ENCODE measurements at regions not wholly inside any gene's neighbourhood (a gene's known extent, or its start where the extent isn't known, plus 50 kb on each side); places are given as distances from the start of the nearest gene placed in this dataset.
A peak's percentile ranks its signal among the peaks of the same experiment; 100 is the strongest.

DNA sequence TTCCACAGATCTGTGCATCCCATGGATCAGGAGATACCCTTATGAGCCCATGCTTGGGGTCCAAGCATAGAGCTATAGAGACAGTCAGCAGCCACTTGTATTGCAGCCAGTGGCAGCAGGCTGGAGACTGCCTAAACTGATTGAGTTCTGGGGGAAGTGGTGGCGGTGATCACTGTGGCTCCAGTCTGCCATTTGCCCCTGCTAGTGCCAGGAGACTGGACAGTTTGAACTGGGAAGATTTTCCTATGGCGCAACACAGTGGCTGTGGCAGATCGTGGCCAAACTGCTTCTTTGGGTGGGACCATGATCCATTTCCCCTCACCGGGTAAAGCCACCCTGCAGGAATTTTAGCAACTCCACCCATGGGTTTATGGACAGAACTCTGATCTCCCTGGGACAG, 679.7 kb upstream of the SEMA3D start:
- Mint-ChIP-seq H3K36me3 (ENCODE audit: low read depth) (peaks cover 13% of the 10 kb centered on the region), H3K27me3 (ENCODE audit: low read depth) (no peaks in the 10 kb centered on the region), H3K27ac (ENCODE audit: unreplicated experiment) (no peak overlapping the region), H3K9me3 (peaks cover 13% of the 10 kb centered on the region), H3K4me1 (no peaks in the 10 kb centered on the region), H3K4me3 (no peak overlapping the region)
- TF ChIP-seq, protein P1, sequence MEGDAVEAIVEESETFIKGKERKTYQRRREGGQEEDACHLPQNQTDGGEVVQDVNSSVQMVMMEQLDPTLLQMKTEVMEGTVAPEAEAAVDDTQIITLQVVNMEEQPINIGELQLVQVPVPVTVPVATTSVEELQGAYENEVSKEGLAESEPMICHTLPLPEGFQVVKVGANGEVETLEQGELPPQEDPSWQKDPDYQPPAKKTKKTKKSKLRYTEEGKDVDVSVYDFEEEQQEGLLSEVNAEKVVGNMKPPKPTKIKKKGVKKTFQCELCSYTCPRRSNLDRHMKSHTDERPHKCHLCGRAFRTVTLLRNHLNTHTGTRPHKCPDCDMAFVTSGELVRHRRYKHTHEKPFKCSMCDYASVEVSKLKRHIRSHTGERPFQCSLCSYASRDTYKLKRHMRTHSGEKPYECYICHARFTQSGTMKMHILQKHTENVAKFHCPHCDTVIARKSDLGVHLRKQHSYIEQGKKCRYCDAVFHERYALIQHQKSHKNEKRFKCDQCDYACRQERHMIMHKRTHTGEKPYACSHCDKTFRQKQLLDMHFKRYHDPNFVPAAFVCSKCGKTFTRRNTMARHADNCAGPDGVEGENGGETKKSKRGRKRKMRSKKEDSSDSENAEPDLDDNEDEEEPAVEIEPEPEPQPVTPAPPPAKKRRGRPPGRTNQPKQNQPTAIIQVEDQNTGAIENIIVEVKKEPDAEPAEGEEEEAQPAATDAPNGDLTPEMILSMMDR (conservative IDR thresholded peaks at IDR 0.05) = no peak
- no peak for DNase-seq (ENCODE audit: low read depth, low spot score)

GRCh38 chr7:85851571-85852193, 664.8 kb upstream of the SEMA3D start:
- Mint-ChIP-seq H3K9me3 (no peaks in the 10 kb centered on the region), H3K36me3 (ENCODE audit: low read depth) (no peaks in the 10 kb centered on the region), H3K27ac (ENCODE audit: unreplicated experiment) (no peak overlapping the region), H3K4me3 (no peak overlapping the region), H3K27me3 (ENCODE audit: low read depth) (no peaks in the 10 kb centered on the region), H3K4me1 (peaks cover 18% of the 10 kb centered on the region)
- TF ChIP-seq, protein P1 (conservative IDR thresholded peaks at IDR 0.05) = peak; percentile 80
- no peak for DNase-seq (ENCODE audit: low read depth, low spot score)

DNA sequence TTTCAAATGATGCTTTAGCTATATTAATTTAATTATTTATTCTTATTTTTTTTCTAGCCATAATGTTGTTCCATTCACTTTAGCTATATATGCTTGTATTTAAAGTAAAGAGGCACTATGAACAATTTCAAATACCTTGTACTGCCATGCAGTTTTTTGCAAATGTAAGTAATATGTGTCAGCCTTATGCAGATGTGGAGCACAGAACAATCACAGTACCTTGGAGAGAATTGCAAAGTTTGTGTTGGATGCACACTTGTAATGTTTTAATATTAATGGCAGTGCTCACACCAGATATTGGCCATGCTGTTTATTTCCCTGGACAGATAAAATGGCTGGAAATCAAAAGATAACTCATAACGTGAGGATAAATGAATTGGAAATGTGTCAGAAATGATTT, 663.5 kb upstream of the SEMA3D start:
- peaks cover 18% of the 10 kb centered on the region for H3K4me1 Mint-ChIP-seq
- no peaks in the 10 kb centered on the region for H3K36me3 Mint-ChIP-seq (ENCODE audit: low read depth)
- no peak overlapping the region for H3K27ac Mint-ChIP-seq (ENCODE audit: unreplicated experiment)
- TF ChIP-seq, protein P1 (conservative IDR thresholded peaks at IDR 0.05) = no peak
- no peak overlapping the region for H3K4me3 Mint-ChIP-seq
- no peak for DNase-seq (ENCODE audit: low read depth, low spot score)
- H3K9me3 Mint-ChIP-seq = no peaks in the 10 kb centered on the region
- H3K27me3 Mint-ChIP-seq (ENCODE audit: low read depth) = no peaks in the 10 kb centered on the region

- Mint-ChIP-seq H3K36me3 (ENCODE audit: low read depth) (no peaks in the 10 kb centered on the region), H3K9me3 (peaks cover 7% of the 10 kb centered on the region), H3K27me3 (ENCODE audit: low read depth) (no peaks in the 10 kb centered on the region), H3K4me1 (peaks cover 11% of the 10 kb centered on the region), H3K4me3 (no peak overlapping the region), H3K27ac (ENCODE audit: unreplicated experiment) (no peak overlapping the region)
- no peak for DNase-seq (ENCODE audit: low read depth, low spot score)
- TF ChIP-seq, protein P1 (conservative IDR thresholded peaks at IDR 0.05) = no peak
Observed at GRCh38 chr7:85840554-85840953, 653.7 kb upstream of the SEMA3D start.

DNA sequence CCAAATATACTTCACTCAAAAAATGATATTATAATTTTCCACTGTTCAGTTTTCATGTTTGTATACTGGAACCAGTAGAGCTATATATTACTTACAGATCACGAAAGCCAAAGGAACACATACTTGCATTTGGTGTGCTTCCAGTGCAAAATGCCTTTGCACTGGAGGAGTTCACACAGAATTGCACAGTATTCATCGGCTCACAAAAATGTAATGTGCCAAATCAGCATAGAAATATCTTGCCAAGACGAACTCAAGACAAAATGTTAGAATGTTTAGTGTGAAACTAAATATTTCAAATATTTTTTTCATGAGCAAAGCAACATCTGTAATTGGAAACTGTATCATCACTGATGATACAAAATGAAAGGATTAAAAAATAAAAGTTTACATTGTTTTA, 646.2 kb upstream of the SEMA3D start:
- TF ChIP-seq, protein P1 (conservative IDR thresholded peaks at IDR 0.05) = no peak
- Mint-ChIP-seq H3K27me3 (ENCODE audit: low read depth) (no peaks in the 10 kb centered on the region), H3K27ac (ENCODE audit: unreplicated experiment) (no peak overlapping the region), H3K9me3 (no peaks in the 10 kb centered on the region), H3K4me3 (no peak overlapping the region), H3K4me1 (peaks cover 28% of the 10 kb centered on the region), H3K36me3 (ENCODE audit: low read depth) (no peaks in the 10 kb centered on the region)
- DNase-seq (ENCODE audit: low read depth, low spot score) = no peak

All from neural crest cell (in vitro differentiated cells).